ENCODE measurements at regions not wholly inside any gene's neighbourhood (a gene's known extent, or its start where the extent isn't known, plus 50 kb on each side); places are given as distances from the start of the nearest gene placed in this dataset.

DNA sequence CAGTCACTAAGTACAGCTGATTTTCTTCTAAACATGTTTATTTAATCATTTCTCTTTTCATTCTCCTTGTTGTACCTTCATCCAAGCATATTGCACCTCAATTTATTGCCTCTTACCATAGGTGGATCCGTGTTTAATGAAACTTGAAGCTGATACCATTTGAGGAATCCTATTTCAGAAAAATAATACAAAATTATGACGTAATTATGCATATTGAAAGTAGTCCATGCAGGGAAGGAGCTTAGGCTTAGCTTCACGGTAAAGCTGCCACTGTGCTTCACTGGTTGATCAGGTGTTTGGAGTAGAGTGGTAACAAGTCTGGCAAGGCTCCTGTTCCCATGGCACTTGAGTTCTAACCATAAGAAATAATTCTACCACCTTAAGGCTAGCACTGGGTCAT lies 61.0 kb upstream of the CLEC14A start:
- no peak for DNase-seq (ENCODE audit: low read depth)

DNA sequence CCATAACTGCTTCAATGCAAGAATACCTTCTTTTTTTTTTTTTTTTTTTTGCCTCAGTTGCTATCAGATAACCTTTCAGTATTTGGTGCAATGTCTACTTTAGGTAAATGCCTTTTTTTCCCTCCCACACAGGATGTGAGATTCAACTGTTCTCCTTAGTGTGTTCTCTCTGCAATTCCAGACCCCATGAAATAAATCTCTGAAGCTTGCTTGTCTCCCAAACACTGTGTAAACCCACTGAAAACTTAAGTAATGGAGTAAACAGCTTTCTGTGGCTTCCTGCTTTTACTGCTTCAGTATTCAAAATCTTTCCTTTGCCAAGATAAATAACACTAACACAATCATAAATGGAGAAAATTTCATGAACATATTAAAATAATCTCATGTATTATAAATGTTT lies 55.8 kb upstream of the CLEC14A start:
- no peak for DNase-seq (ENCODE audit: low read depth)

DNA sequence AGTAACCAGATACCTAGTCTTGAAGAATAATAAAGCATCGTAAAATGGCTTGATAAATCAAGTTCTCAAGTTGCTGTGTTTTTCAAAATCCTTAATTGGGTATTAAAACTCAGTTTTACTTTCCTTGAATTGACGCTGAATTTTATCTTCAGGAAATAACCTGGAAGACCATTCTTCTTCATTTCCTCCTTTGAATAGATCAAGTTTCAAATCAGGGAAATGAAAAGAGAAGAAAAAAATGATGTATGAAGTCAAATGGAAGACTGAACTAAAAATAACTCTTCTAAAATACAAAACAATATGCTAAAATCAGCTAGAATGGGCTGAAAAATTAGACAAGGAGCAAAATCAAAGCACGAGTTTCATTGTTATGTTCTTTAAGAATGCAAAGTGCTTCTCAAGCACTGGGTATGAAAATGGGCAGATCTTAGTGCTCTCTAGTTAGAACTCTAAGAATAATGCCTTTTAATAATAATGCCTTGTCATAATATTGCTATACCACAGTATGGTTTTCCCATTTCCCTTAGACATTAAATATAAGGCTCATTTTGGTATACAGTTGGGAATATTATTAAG lies 54.6 kb upstream of the CLEC14A start:
- DNase-seq (ENCODE audit: low read depth): no peak

DNA sequence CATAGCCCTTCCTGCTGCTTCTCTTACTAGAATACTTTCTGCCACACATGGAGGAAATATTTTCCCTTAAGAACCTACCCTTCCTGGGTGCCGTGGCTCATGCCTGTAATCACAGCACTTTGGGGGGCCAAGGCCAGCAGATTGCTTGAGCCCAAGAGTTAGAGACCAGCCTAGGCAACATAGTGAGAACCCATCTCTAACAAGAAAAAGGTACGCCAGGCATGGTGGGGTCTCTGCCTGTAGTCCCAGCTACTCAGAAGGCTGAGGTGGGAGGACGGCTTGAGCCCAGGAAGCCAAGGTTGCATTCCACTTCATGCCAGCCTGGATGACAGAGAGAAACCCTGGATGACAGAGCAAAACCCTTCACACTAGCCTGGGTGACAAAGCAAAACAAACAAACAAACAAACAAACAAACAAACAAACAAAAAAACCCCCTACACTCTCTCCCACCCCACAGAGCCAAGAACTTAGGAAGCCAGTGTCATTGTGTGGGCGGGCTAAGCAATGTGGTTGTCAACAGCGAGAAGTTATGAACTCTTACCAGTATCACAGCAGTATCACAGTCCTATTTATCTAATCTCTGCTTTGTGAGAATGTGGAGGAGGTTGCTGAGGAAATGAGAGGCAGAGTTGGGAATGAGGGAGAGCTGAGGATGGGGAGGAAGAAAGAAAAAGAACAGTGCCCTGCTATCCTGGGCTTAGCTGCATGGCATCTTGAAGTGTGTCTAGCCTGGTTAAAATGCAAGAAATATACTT lies 53.8 kb upstream of the CLEC14A start:
- DNase-seq (ENCODE audit: low read depth): no peak
